ENCODE measurements at regions not wholly inside any gene's neighbourhood (a gene's known extent, or its start where the extent isn't known, plus 50 kb on each side); places are given as distances from the start of the nearest gene placed in this dataset.

GRCh38 chr1:86209346-86209745, 52.8 kb upstream of the COL24A1 start:
- no peak for TF ChIP-seq POLR2A (IDR thresholded peaks at IDR 0.05)
- TF ChIP-seq CTCF (IDR thresholded peaks at IDR 0.05), result no peak
- no peak for TF ChIP-seq POLR2AphosphoS5 (IDR thresholded peaks at IDR 0.05)
